ENCODE measurements at regions not wholly inside any gene's neighbourhood (a gene's known extent, or its start where the extent isn't known, plus 50 kb on each side); places are given as distances from the start of the nearest gene placed in this dataset.

GRCh38 chr16:13781575-13782338 is 138.2 kb upstream of the ERCC4 start:
- Histone ChIP-seq H3K27ac (no peak overlapping the region), H3K27me3 (no peaks in the 10 kb centered on the region), H3K36me3 (replicated peaks in 1 of 2; ENCODE audit: insufficient read depth in 1 of 2, low read depth in 2 of 2) (no peaks in the 10 kb centered on the region), H3K4me3 (no peak overlapping the region), H3K9me3 (no peaks in the 10 kb centered on the region), H3K4me1 (no peaks in the 10 kb centered on the region)
- intact Hi-C loops (cut with DNase I) = no loop called here
- ATAC-seq = no peak
- 39 to 48% methylated on average over 8 of the region's 8 CpGs for WGBS, 2 donors
- no peak for TF ChIP-seq POLR2A (IDR thresholded peaks at IDR 0.05)
- TF ChIP-seq, protein P1, sequence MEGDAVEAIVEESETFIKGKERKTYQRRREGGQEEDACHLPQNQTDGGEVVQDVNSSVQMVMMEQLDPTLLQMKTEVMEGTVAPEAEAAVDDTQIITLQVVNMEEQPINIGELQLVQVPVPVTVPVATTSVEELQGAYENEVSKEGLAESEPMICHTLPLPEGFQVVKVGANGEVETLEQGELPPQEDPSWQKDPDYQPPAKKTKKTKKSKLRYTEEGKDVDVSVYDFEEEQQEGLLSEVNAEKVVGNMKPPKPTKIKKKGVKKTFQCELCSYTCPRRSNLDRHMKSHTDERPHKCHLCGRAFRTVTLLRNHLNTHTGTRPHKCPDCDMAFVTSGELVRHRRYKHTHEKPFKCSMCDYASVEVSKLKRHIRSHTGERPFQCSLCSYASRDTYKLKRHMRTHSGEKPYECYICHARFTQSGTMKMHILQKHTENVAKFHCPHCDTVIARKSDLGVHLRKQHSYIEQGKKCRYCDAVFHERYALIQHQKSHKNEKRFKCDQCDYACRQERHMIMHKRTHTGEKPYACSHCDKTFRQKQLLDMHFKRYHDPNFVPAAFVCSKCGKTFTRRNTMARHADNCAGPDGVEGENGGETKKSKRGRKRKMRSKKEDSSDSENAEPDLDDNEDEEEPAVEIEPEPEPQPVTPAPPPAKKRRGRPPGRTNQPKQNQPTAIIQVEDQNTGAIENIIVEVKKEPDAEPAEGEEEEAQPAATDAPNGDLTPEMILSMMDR (IDR thresholded peaks at IDR 0.05) = no peak
- DNase-seq = no peak

DNA sequence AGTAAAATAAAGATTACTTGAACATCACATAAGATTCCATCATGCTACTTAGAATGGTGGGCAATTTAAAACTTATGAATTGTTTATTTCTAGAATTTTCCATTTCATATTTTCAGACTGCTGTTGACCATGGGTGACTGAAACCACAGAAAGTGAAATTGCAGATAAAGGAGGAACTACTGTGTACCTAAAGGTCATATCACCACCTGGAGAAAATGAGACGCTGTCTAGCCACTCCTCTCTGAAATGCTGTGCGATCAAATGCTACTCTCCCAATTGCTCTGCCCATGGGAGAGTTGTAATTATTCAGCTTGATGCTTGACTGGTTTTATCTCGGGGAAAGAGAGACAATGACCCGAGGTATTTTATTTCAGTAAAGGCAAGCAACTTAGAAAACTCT is 128.9 kb upstream of the ERCC4 start:
- no peak for ATAC-seq
- no peak overlapping the region for H3K4me3 ChIP-seq
- DNase-seq = no peak
- H3K36me3 ChIP-seq (replicated peaks in 1 of 2; ENCODE audit: insufficient read depth in 1 of 2, low read depth in 2 of 2) = no peaks in the 10 kb centered on the region
- TF ChIP-seq, protein P1 (IDR thresholded peaks at IDR 0.05) = no peak
- no peak for TF ChIP-seq POLR2A (IDR thresholded peaks at IDR 0.05)
- intact Hi-C loops (cut with DNase I) = no loop called here
- H3K4me1 ChIP-seq = no peaks in the 10 kb centered on the region
- no peaks in the 10 kb centered on the region for H3K9me3 ChIP-seq
- WGBS, 2 donors = 54 to 74% methylated on average over 4 of the region's 4 CpGs
- no peaks in the 10 kb centered on the region for H3K27me3 ChIP-seq
- no peak overlapping the region for H3K27ac ChIP-seq

DNA sequence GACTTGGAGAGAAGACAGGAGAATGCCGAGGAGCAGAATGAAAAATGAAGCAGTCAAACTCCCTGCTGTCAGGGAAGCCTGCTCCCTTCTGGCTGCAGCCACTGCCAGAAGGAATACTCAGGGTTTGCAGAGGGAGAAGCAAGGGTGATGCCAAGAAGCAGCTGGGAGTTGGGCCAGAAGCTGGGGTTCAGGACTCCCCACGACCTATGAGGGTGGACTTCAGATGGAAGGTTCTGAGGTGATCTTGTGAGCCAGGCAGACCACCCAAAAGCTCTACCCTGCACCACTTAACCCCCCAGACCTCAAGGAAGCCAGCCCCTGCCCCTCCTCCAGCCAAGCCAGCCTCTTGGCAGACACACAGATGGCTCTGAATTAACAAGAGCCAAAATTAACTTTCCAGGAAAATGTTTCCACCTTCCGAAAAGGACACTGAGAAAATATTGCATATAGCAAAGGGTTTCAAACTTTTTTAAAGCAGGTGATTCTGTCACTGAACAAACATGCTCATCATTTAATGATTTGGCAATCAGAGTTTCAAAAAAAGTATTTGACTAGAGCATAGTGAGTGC is 126.0 kb upstream of the ERCC4 start:
- Histone ChIP-seq H3K4me1 (no peaks in the 10 kb centered on the region), H3K36me3 (replicated peaks in 1 of 2; ENCODE audit: insufficient read depth in 1 of 2, low read depth in 2 of 2) (no peaks in the 10 kb centered on the region), H3K27me3 (no peaks in the 10 kb centered on the region), H3K9me3 (no peaks in the 10 kb centered on the region), H3K27ac (no peak overlapping the region), H3K4me3 (no peak overlapping the region)
- intact Hi-C loops (cut with DNase I) = no loop called here
- no peak for TF ChIP-seq POLR2A (IDR thresholded peaks at IDR 0.05)
- TF ChIP-seq, protein P1 (IDR thresholded peaks at IDR 0.05) = no peak
- ATAC-seq = no peak
- DNase-seq = no peak
- 15 to 29% methylated on average over 3 of the region's 3 CpGs for WGBS, 2 donors

DNA sequence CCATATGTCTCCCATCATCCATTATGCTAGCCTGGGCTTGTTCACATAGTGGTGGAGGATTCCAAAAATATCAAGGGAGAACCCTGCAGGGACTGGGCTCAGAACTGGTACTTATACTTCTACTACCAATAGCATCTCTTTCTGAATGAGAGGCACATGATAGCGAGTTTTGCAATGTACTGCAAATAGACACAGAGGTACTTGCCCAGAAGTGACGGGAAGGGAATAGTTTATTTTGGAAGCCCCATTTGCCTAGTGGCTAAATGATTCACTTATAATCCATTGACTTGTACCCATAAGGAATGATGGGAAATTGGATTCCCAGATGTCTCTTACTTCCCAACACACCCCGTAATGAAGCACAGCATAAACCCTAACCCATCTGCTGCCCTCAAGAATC is 124.8 kb upstream of the ERCC4 start:
- Histone ChIP-seq H3K27ac (no peak overlapping the region), H3K36me3 (replicated peaks in 1 of 2; ENCODE audit: insufficient read depth in 1 of 2, low read depth in 2 of 2) (no peaks in the 10 kb centered on the region), H3K4me1 (no peaks in the 10 kb centered on the region), H3K27me3 (no peaks in the 10 kb centered on the region), H3K4me3 (no peak overlapping the region), H3K9me3 (no peaks in the 10 kb centered on the region)
- no peak for ATAC-seq
- intact Hi-C loops (cut with DNase I) = no loop called here
- TF ChIP-seq, protein P1 (IDR thresholded peaks at IDR 0.05) = no peak
- TF ChIP-seq POLR2A (IDR thresholded peaks at IDR 0.05) = no peak
- DNase-seq = no peak
- 38 to 51% methylated on average over 3 of the region's 3 CpGs for WGBS, 2 donors

DNA sequence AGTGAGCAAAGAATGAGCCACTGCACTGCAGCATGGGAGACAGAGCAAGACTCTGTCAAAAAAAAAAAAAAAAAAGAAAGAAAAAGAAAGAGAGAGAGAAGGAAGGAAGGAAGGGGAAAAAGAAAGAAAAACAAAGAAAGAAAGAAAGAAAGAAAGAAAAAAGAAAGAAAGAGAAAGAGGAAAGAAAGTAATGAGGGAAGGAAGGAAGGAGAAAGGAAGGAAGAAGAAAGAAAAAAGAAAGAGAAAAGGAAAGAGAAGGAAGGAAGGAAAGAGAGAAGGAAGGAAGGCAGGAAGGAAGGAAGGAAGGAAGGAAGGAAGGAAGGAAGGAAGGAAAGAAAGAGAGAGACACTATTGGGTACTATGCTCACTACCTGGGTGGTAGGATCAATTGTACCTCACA is 122.2 kb upstream of the ERCC4 start:
- DNase-seq (no peak), ATAC-seq (no peak)
- TF ChIP-seq, protein P1 (IDR thresholded peaks at IDR 0.05) = no peak
- no peak for TF ChIP-seq POLR2A (IDR thresholded peaks at IDR 0.05)
- no peak overlapping the region for H3K27ac ChIP-seq
- H3K27me3 ChIP-seq = no peaks in the 10 kb centered on the region
- no peak overlapping the region for H3K4me3 ChIP-seq
- intact Hi-C loops (cut with DNase I) = no loop called here
- no peaks in the 10 kb centered on the region for H3K9me3 ChIP-seq
- H3K4me1 ChIP-seq = no peaks in the 10 kb centered on the region
- H3K36me3 ChIP-seq (replicated peaks in 1 of 2; ENCODE audit: insufficient read depth in 1 of 2, low read depth in 2 of 2) = no peaks in the 10 kb centered on the region
